ENCODE measurements at regions not wholly inside any gene's neighbourhood (a gene's known extent, or its start where the extent isn't known, plus 50 kb on each side); places are given as distances from the start of the nearest gene placed in this dataset.
"Not testable (repeated sequence)": the region's sequence is repeated elsewhere in the genome, so short reads cannot be mapped to it uniquely, and the experiment has no call there.

- no peak for DNase-seq
These were observed 197.8 kb upstream of the AGTR2 start for GRCh38 chrX:115972717-115973116.

- no peak for DNase-seq
These were observed 192.5 kb upstream of the AGTR2 start for GRCh38 chrX:115978068-115978467.

DNA sequence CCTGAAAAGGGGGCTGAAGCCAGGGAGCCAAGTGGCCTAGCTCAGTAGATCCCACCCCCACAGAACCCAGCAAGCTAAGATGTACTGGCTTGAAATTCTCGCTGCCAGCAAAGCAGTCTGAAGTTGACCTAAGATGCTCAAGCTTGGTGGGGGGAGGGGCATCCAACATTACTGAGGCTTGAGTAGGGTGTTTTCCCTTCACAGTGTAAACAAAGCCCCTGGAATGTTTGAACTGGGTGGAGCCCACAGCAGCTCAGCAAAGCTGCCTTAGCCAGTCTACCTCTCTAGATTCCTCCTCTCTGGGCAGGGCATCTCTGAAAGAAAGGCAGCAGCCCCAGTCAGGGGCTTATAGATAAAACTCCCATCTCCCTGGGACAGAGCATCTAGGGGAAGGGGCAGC, 187.4 kb upstream of the AGTR2 start:
- not testable (repeated sequence) for DNase-seq

DNA sequence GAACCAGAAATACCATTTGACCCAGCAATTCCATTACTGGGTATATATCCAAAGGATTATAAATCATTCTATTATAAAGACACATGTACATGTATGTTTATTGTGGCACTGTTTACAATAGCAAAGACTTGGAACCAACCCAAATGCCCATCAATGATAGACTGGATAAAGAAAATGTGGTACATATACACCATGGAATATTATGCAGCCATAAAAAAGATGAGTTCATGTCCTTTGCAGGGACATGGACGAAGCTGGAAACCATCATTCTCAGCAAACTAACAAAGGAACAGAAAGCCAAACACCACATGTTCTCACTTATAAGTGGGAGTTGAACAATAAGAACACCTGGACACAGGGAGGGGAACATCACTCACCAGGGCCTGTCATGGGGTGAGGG, 183.1 kb upstream of the AGTR2 start:
- DNase-seq = not testable (repeated sequence)

GRCh38 chrX:115988825-115989224, 181.7 kb upstream of the AGTR2 start:
- no peak for DNase-seq

GRCh38 chrX:115989686-115990085, 180.9 kb upstream of the AGTR2 start:
- DNase-seq = no peak

- DNase-seq = no peak
These were observed 161.2 kb upstream of the AGTR2 start for GRCh38 chrX:116009346-116009745.

DNA sequence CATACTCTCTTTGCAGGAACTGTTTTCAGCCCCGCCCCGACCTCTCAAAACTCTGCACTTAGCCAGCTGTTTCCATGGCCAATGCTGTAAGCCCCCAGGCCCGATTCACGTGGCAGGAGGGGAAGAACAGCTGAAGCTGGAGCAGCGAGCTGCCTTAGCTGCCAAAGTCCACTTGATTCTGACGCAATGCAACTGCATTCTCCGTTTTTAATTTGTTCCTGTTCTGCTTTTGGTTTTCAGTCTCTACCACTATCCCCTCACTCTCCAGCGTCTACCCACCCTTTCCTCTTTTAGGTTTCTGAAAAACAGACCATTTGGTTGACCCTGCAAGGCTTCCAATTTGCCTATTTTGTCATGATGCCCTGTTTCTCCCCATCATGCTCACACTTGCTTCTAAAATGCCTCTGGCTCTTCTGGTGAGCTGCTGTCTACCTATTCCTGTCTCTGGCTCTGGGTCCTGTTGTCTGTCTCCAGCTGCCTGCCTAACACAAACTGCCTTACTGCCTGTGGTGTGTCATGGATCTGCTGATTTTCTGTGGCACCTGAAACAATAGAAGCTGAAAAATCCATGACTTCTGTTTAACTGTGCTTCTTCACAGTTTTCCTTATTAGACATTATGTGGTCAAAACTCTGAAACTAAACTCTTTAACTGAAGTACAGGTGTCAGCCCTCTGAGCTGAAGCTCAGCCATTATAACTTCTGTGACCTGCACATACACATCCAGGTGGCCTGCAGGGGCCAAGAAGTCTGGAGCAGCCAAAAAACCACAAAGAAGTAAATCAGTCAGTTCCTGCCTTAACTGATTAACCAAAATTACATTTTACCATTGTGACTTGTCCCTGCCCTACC, 160.5 kb upstream of the AGTR2 start:
- no peak for DNase-seq

- DNase-seq = no peak
These were observed 159.6 kb upstream of the AGTR2 start for GRCh38 chrX:116010939-116011338.

DNA sequence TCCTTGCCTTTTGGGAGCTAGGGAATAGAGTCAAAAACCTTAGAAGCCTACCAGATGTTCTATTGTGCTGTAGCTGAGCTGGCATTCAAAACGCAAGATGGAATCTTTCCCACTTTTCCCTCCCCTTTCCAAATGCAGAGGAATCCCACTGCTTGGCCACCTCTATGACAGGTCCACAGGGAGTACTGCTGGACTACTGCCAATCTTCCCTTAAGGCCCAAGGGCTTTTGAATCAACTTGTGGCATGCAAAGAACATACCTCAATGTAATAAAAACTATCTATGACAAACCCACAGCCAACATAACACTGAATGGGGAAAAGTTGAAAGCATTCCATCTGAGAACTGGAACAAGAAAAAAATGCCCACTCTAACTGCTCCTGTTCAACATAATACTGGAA, 139.2 kb upstream of the AGTR2 start:
- no peak for DNase-seq

Measured in NCI-H1436 treated with DMSO at 0.1 percent for 48 hours (cell line).